Upper lobe of left lung (tissue), 6 donors: ENCODE measurements at regions not wholly inside any gene's neighbourhood (a gene's known extent, or its start where the extent isn't known, plus 50 kb on each side); places are given as distances from the start of the nearest gene placed in this dataset.

Experiments
- ATAC-seq, 2 donors: fragments of 200-7000 bp; cut with Tn5 transposase; one replicate each; pipeline ENCODE4 v1.9.1; 2022; ENCODE audit warnings: mild to moderate bottlenecking in 2 of 2, moderate library complexity in 2 of 2; ENCODE audit not compliant: low FRiP score in 2 of 2
- DNase-seq, 2 donors: peaks; one replicate each; pipeline ENCODE4 v3.0.0-alpha.2; 2019 to 2020
- H3K27ac ChIP-seq, 4 donors: fragments of 200-600 bp; sonication (generic); one replicate each; pipeline ENCODE4 v1.5.1; 2016 to 2019
- H3K27me3 ChIP-seq, 4 donors: fragments of 200-600 bp; sonication (generic); one replicate each; pipeline ENCODE4 v1.5.1; 2017 to 2019
- H3K36me3 ChIP-seq, 4 donors: fragments of 200-600 bp; sonication (generic); one replicate each; pipeline ENCODE4 v1.5.1; 2016 to 2019
- H3K4me1 ChIP-seq, 4 donors: fragments of 200-600 bp; sonication (generic); one replicate each; pipeline ENCODE4 v1.5.1; 2018 to 2019
- H3K4me3 ChIP-seq, 4 donors: fragments of 200-600 bp; sonication (generic); one replicate each; pipeline ENCODE4 v1.5.1; 2017 to 2019; ENCODE audit warnings: mild to moderate bottlenecking in 2 of 4, moderate library complexity in 1 of 4
- H3K9me3 ChIP-seq, 4 donors: fragments of 200-600 bp; sonication (generic); one replicate each; pipeline ENCODE4 v1.5.1; 2018 to 2019
- CTCF ChIP-seq, 6 experiments: fragments of 450-650 bp in 4 of 6; fragments of 200-600 bp in 2 of 6; sonication (generic) in 2 of 6; IDR thresholded peaks; one replicate each; pipeline ENCODE4 v1.5.1; 2016 to 2019; ENCODE audit warnings: antibody characterized with exemption in 6 of 6
- EP300 ChIP-seq, 4 donors: sonication (generic); formaldehyde crosslinking; IDR thresholded peaks; one replicate each; pipeline ENCODE4 v1.5.1; 2017; ENCODE audit warnings: antibody characterized with exemption in 4 of 4, control low read depth in 2 of 4
- POLR2A ChIP-seq, 4 donors: fragments of 450-650 bp; IDR thresholded peaks; one replicate each; pipeline ENCODE4 v1.5.1; 2016 to 2017; ENCODE audit warnings: antibody characterized with exemption in 4 of 4, mild to moderate bottlenecking in 2 of 4
- POLR2AphosphoS5 ChIP-seq, 2 donors: sonication (generic); formaldehyde crosslinking; IDR thresholded peaks; one replicate each; pipeline ENCODE4 v1.5.1; 2017; ENCODE audit warnings: antibody characterized with exemption in 2 of 2
- WGBS, 2 donors: methylation state at CpG; one replicate each; pipeline ENCODE4 v1.1.5; 2017 to 2018; 5-methylcytosine and 5-hydroxymethylcytosine counted together
- donor health status: DM: no; HTN: no; CAD: no; lungs with moderate emphysema.
- donor health status: DM: no; HTN: yes; CAD: no; lungs with severe emphysema.

GRCh38 chr13:44142941-44143665, 230.5 kb upstream of the SERP2 start:
- peak overlapping the region in 2 of 4 donors; percentile 55 for H3K4me3 ChIP-seq

GRCh38 chr13:44146138-44146537, 227.5 kb upstream of the SERP2 start:
- DNase-seq (no peak), ATAC-seq (no peak)
- H3K27ac ChIP-seq: no peak overlapping the region
- no peak for TF ChIP-seq CTCF (IDR thresholded peaks at IDR 0.05)
- TF ChIP-seq POLR2A (IDR thresholded peaks at IDR 0.05): no peak
- TF ChIP-seq POLR2AphosphoS5 (IDR thresholded peaks at IDR 0.05): no peak
- TF ChIP-seq EP300 (IDR thresholded peaks at IDR 0.05): no peak
- H3K4me3 ChIP-seq: no peak overlapping the region
- H3K9me3 ChIP-seq: no peaks in the 10 kb centered on the region
- WGBS, 2 donors: 90 to 95% methylated on average over 1 of the region's 1 CpG
- H3K36me3 ChIP-seq: no peaks in the 10 kb centered on the region
- peaks cover 3 to 9% (median 7%) of the 10 kb centered on the region in 4 donors for H3K4me1 ChIP-seq
- no peaks in the 10 kb centered on the region for H3K27me3 ChIP-seq

More at GRCh38 chr13:44142941-44143665, 230.5 kb upstream of the SERP2 start:
- Histone ChIP-seq H3K36me3 (no peaks in the 10 kb centered on the region), H3K27me3 (no peaks in the 10 kb centered on the region), H3K9me3 (no peaks in the 10 kb centered on the region), H3K4me1 (peaks cover 5 to 16% (median 10%) of the 10 kb centered on the region in 4 donors), H3K27ac (peak overlapping the region in 1 of 4 donors; percentile 81)
- WGBS, 2 donors: 44 to 60% methylated on average over 4 of the region's 4 CpGs
- ATAC-seq: no peak
- TF ChIP-seq POLR2AphosphoS5 (IDR thresholded peaks at IDR 0.05) (no peak), EP300 (IDR thresholded peaks at IDR 0.05) (no peak), POLR2A (IDR thresholded peaks at IDR 0.05) (no peak), CTCF (IDR thresholded peaks at IDR 0.05) (no peak)
- DNase-seq: no peak

- 86 to 96% methylated on average over 2 of the region's 2 CpGs for WGBS, 2 donors
- TF ChIP-seq CTCF (IDR thresholded peaks at IDR 0.05) (no peak), POLR2AphosphoS5 (IDR thresholded peaks at IDR 0.05) (no peak), POLR2A (IDR thresholded peaks at IDR 0.05) (no peak), EP300 (IDR thresholded peaks at IDR 0.05) (no peak)
- Histone ChIP-seq H3K27me3 (no peaks in the 10 kb centered on the region), H3K27ac (no peak overlapping the region), H3K36me3 (no peaks in the 10 kb centered on the region), H3K4me3 (no peak overlapping the region), H3K9me3 (no peaks in the 10 kb centered on the region), H3K4me1 (peaks cover 0 to 5% (median 4%) of the 10 kb centered on the region in 4 donors)
- no peak for DNase-seq
- ATAC-seq: no peak
Measured at GRCh38 chr13:44147233-44147632, 226.4 kb upstream of the SERP2 start.

GRCh38 chr13:44147648-44148047, 226.0 kb upstream of the SERP2 start:
- Histone ChIP-seq H3K27me3 (no peaks in the 10 kb centered on the region), H3K9me3 (no peaks in the 10 kb centered on the region), H3K4me1 (peaks cover 0 to 3% (median under 1%) of the 10 kb centered on the region in 4 donors), H3K36me3 (no peaks in the 10 kb centered on the region), H3K4me3 (no peak overlapping the region), H3K27ac (no peak overlapping the region)
- ATAC-seq (no peak), DNase-seq (no peak)
- 79 to 82% methylated on average over 2 of the region's 2 CpGs for WGBS, 2 donors
- TF ChIP-seq CTCF (IDR thresholded peaks at IDR 0.05): no peak
- TF ChIP-seq EP300 (IDR thresholded peaks at IDR 0.05): no peak
- no peak for TF ChIP-seq POLR2A (IDR thresholded peaks at IDR 0.05)
- no peak for TF ChIP-seq POLR2AphosphoS5 (IDR thresholded peaks at IDR 0.05)
